CD4-positive, alpha-beta memory T cell (primary cell): ENCODE measurements at regions not wholly inside any gene's neighbourhood (a gene's known extent, or its start where the extent isn't known, plus 50 kb on each side); places are given as distances from the start of the nearest gene placed in this dataset.

Experiments used
- CTCF ChIA-PET: fragments of 350-600 bp; sonication (Branson Sonifier 250); formaldehyde crosslinking; loops from one replicate; lab custom pipeline; 2021; ENCODE audit warnings: inconsistent platforms; ENCODE audit not compliant: partially characterized antibody; lab: Charles Lee
- POLR2A ChIA-PET: fragments of 350-600 bp; sonication (Branson Sonifier 250); formaldehyde crosslinking; loops from one replicate; lab custom pipeline; 2021; ENCODE audit not compliant: partially characterized antibody; lab: Charles Lee
- DNase-seq, 5 donors: peaks; one replicate each; pipeline versions ENCODE4 v3.0.0 to v3.0.0-alpha.2; 2020 to 2022; ENCODE audit warnings: mixed read lengths in 1 of 5
- H3K27ac ChIP-seq: one replicate; pipeline ENCODE4 v1.7.0; 2013; ENCODE audit warnings: low read depth, low read length
- H3K27me3 ChIP-seq: 2 replicates; pipeline ENCODE4 v1.7.0; 2013; ENCODE audit warnings: mild to moderate bottlenecking, low read length, moderate library complexity; ENCODE audit not compliant: insufficient read depth
- H3K36me3 ChIP-seq: 2 replicates; pipeline ENCODE4 v1.7.0; 2013; ENCODE audit warnings: mild to moderate bottlenecking, low read length, moderate library complexity; ENCODE audit not compliant: insufficient read depth
- H3K4me1 ChIP-seq: 2 replicates; pipeline ENCODE4 v1.7.0; 2013; ENCODE audit warnings: mild to moderate bottlenecking, low read length, moderate library complexity; ENCODE audit not compliant: insufficient read depth
- H3K4me3 ChIP-seq, 2 donors: one replicate each; pipeline ENCODE4 v1.7.0; 2013; ENCODE audit warnings: low read length in 2 of 2, mild to moderate bottlenecking in 1 of 2
- H3K9me3 ChIP-seq, 2 donors: one replicate each; pipeline ENCODE4 v1.7.0; 2013; ENCODE audit warnings: low read length in 2 of 2, control low read depth in 1 of 2; ENCODE audit not compliant: control insufficient read depth in 1 of 2
- H3K27ac Mint-ChIP-seq, 7 donors: one replicate each; pipeline ENCODE4 v1.8.0; 2020 to 2021; ENCODE audit warnings: mixed read lengths in 7 of 7, mild to moderate bottlenecking in 6 of 7, inconsistent platforms in 3 of 7, moderate library complexity in 3 of 7
- H3K27me3 Mint-ChIP-seq, 2 donors: one replicate each; pipeline ENCODE4 v1.8.0; 2020 to 2021; ENCODE audit warnings: mixed read lengths in 2 of 2
- H3K36me3 Mint-ChIP-seq, 2 donors: one replicate each; pipeline ENCODE4 v1.8.0; 2020 to 2021; ENCODE audit warnings: mixed read lengths in 2 of 2, inconsistent platforms in 1 of 2, mild to moderate bottlenecking in 1 of 2
- H3K4me1 Mint-ChIP-seq, 4 donors: one replicate each; pipeline ENCODE4 v1.8.0; 2020 to 2021; ENCODE audit warnings: mixed read lengths in 4 of 4, mild to moderate bottlenecking in 1 of 4
- H3K4me3 Mint-ChIP-seq, 8 donors: one replicate each; pipeline ENCODE4 v1.8.0; 2020 to 2021; ENCODE audit warnings: mixed read lengths in 8 of 8, mild to moderate bottlenecking in 7 of 8, moderate library complexity in 6 of 8, inconsistent platforms in 3 of 8
- H3K9me3 Mint-ChIP-seq, 8 donors: one replicate each; pipeline ENCODE4 v1.8.0; 2020 to 2021; ENCODE audit warnings: mixed read lengths in 8 of 8, mild to moderate bottlenecking in 5 of 8, inconsistent platforms in 3 of 8, moderate library complexity in 1 of 8
- intact Hi-C: fragments of 100-400 bp; cut with micrococcal nuclease; formaldehyde crosslinking; loops from one replicate; pipeline ENCODE4 v1.15.1; 2023

- Mint-ChIP-seq H3K27me3 (no peaks in the 10 kb centered on the region), H3K9me3 (peaks cover 0 to 3% (median under 1%) of the 10 kb centered on the region in 8 donors), H3K4me1 (no peaks in the 10 kb centered on the region), H3K36me3 (no peaks in the 10 kb centered on the region), H3K27ac (no peak overlapping the region), H3K4me3 (no peak overlapping the region)
- Histone ChIP-seq H3K4me3 (no peak overlapping the region), H3K4me1 (no peaks in the 10 kb centered on the region), H3K36me3 (no peaks in the 10 kb centered on the region), H3K9me3 (no peaks in the 10 kb centered on the region), H3K27ac (no peak overlapping the region), H3K27me3 (no peaks in the 10 kb centered on the region)
- intact Hi-C loops: no loop called here
- CTCF ChIA-PET: no interaction called here
- POLR2A ChIA-PET: no interaction called here
- no peak for DNase-seq
These were observed 118.8 kb upstream of the PCDH18 start for GRCh38 chr4:137651128-137651527.

- H3K9me3 Mint-ChIP-seq: peaks cover 0 to 3% (median under 1%) of the 10 kb centered on the region in 8 donors
- CTCF ChIA-PET: no interaction called here
- H3K27me3 ChIP-seq: no peaks in the 10 kb centered on the region
- H3K36me3 ChIP-seq: no peaks in the 10 kb centered on the region
- no peak for DNase-seq
- no peaks in the 10 kb centered on the region for H3K4me1 ChIP-seq
- H3K27ac ChIP-seq: no peak overlapping the region
- no peaks in the 10 kb centered on the region for H3K27me3 Mint-ChIP-seq
- H3K27ac Mint-ChIP-seq: no peak overlapping the region
- H3K36me3 Mint-ChIP-seq: no peaks in the 10 kb centered on the region
- H3K9me3 ChIP-seq: no peaks in the 10 kb centered on the region
- H3K4me3 Mint-ChIP-seq: no peak overlapping the region
- intact Hi-C loops: no loop called here
- POLR2A ChIA-PET: no interaction called here
- H3K4me1 Mint-ChIP-seq: no peaks in the 10 kb centered on the region
- no peak overlapping the region for H3K4me3 ChIP-seq
These were observed 117.6 kb upstream of the PCDH18 start for GRCh38 chr4:137649711-137650450.

DNA sequence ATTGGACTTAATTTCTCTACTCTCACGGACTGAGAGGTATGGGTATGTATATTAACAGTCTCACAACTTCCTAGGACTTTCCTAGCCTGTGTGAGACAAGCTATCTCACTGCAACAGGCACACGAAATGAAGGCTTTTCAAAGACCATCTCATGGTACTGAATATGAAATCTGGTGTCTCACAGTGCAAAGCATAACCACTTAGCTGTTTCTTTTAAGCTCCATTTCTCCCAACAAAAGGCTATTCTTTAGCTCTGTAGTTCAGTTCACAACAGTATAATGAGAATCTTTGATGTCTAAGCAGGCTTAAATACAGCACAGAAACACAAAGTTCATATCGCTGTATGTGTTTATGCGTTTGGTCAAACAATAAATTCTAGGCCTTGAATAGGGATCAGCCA, 116.2 kb upstream of the PCDH18 start:
- no peaks in the 10 kb centered on the region for H3K4me1 ChIP-seq
- intact Hi-C loops: no loop called here
- no peaks in the 10 kb centered on the region for H3K4me1 Mint-ChIP-seq
- no peak overlapping the region for H3K27ac ChIP-seq
- no peaks in the 10 kb centered on the region for H3K36me3 Mint-ChIP-seq
- ChIA-PET CTCF (no interaction called here), POLR2A (no interaction called here)
- DNase-seq: no peak
- H3K9me3 ChIP-seq: no peaks in the 10 kb centered on the region
- H3K36me3 ChIP-seq: no peaks in the 10 kb centered on the region
- no peak overlapping the region for H3K27ac Mint-ChIP-seq
- no peak overlapping the region for H3K4me3 ChIP-seq
- H3K9me3 Mint-ChIP-seq: peaks cover 0 to 4% (median under 1%) of the 10 kb centered on the region in 8 donors
- H3K27me3 ChIP-seq: no peaks in the 10 kb centered on the region
- H3K27me3 Mint-ChIP-seq: no peaks in the 10 kb centered on the region
- H3K4me3 Mint-ChIP-seq: no peak overlapping the region

GRCh38 chr4:137647375-137647774, 115.1 kb upstream of the PCDH18 start:
- Histone ChIP-seq H3K4me3 (no peak overlapping the region), H3K36me3 (no peaks in the 10 kb centered on the region), H3K9me3 (no peaks in the 10 kb centered on the region), H3K4me1 (no peaks in the 10 kb centered on the region), H3K27ac (no peak overlapping the region), H3K27me3 (no peaks in the 10 kb centered on the region)
- Mint-ChIP-seq H3K27ac (no peak overlapping the region), H3K9me3 (peaks cover 0 to 5% (median 2%) of the 10 kb centered on the region in 8 donors), H3K4me1 (no peaks in the 10 kb centered on the region), H3K36me3 (no peaks in the 10 kb centered on the region), H3K4me3 (no peak overlapping the region), H3K27me3 (no peaks in the 10 kb centered on the region)
- DNase-seq: no peak
- CTCF ChIA-PET: no interaction called here
- POLR2A ChIA-PET: no interaction called here
- intact Hi-C loops: no loop called here

DNA sequence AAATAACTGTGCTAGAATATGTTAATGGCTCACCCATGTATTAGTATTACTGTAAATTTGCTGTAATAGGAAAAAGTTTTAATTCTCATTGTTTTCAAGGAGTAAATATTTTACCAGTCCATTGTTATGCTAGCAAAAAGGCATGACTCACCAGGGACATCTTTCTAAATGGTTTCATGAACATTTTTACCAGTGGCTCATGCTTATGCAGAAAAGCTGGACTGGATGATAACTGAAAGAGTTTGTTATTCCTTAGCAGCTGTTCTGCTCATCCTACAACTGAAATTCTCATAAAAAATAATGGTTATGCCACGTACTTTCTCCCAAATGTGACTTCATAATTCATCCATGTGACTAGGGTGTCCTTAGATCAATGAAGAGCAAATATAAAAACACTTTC, 111.9 kb upstream of the PCDH18 start:
- H3K9me3 Mint-ChIP-seq: peaks cover 0 to 6% (median 2%) of the 10 kb centered on the region in 8 donors
- intact Hi-C loops: no loop called here
- H3K27ac Mint-ChIP-seq: no peak overlapping the region
- Histone ChIP-seq H3K36me3 (no peaks in the 10 kb centered on the region), H3K4me3 (no peak overlapping the region), H3K4me1 (no peaks in the 10 kb centered on the region), H3K27ac (no peak overlapping the region), H3K27me3 (no peaks in the 10 kb centered on the region), H3K9me3 (no peaks in the 10 kb centered on the region)
- H3K36me3 Mint-ChIP-seq: no peaks in the 10 kb centered on the region
- POLR2A ChIA-PET: no interaction called here
- H3K4me3 Mint-ChIP-seq: no peak overlapping the region
- H3K27me3 Mint-ChIP-seq: no peaks in the 10 kb centered on the region
- no peak for DNase-seq
- H3K4me1 Mint-ChIP-seq: no peaks in the 10 kb centered on the region
- CTCF ChIA-PET: no interaction called here

DNA sequence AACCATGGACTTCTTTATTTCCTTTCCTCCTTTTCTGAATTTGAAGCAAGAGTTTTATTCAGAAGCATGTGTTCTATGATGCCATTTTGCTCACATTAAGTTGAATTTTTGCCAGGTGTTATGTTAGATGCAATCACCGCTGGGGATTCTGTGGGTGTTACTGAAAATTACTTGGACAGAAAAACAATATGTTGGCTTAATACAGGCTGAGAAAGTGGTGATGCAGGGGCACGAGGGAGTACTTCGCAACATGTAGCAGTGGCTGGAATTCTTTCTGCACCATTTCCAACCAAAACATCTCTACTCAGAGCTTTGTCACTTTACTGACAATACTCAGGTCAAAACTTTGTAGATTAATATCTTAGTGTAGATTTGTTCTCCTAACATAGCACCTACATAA, 109.2 kb upstream of the PCDH18 start:
- DNase-seq: no peak
- H3K36me3 Mint-ChIP-seq: no peaks in the 10 kb centered on the region
- no peaks in the 10 kb centered on the region for H3K4me1 Mint-ChIP-seq
- H3K36me3 ChIP-seq: no peaks in the 10 kb centered on the region
- intact Hi-C loops: no loop called here
- H3K9me3 Mint-ChIP-seq: peaks cover 0 to 8% (median 3%) of the 10 kb centered on the region in 8 donors
- no peaks in the 10 kb centered on the region for H3K9me3 ChIP-seq
- no peaks in the 10 kb centered on the region for H3K27me3 ChIP-seq
- H3K27ac ChIP-seq: no peak overlapping the region
- H3K4me3 Mint-ChIP-seq: no peak overlapping the region
- H3K4me3 ChIP-seq: no peak overlapping the region
- H3K4me1 ChIP-seq: no peaks in the 10 kb centered on the region
- ChIA-PET CTCF (no interaction called here), POLR2A (no interaction called here)
- H3K27ac Mint-ChIP-seq: no peak overlapping the region
- H3K27me3 Mint-ChIP-seq: no peaks in the 10 kb centered on the region

DNA sequence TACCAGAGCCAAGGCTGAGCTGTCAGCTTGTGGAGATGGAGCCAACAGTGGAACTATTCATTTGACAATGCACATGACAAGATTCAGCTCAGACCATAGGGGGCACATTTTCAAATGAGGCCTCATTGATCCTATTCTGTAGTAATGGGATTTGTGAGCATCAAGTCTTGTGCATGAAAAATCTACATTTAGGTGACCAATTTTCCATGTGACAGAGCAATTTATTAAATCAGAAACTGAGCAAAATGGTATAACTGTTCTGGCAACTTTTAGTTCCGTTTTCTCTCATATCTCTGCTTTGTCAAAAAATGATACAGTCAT, 108.5 kb upstream of the PCDH18 start:
- Mint-ChIP-seq H3K36me3 (no peaks in the 10 kb centered on the region), H3K27me3 (no peaks in the 10 kb centered on the region), H3K9me3 (peaks cover 0 to 8% (median 3%) of the 10 kb centered on the region in 8 donors), H3K27ac (no peak overlapping the region), H3K4me1 (no peaks in the 10 kb centered on the region), H3K4me3 (no peak overlapping the region)
- ChIA-PET CTCF (no interaction called here), POLR2A (no interaction called here)
- H3K36me3 ChIP-seq: no peaks in the 10 kb centered on the region
- no peak overlapping the region for H3K4me3 ChIP-seq
- H3K27me3 ChIP-seq: no peaks in the 10 kb centered on the region
- DNase-seq: no peak
- H3K9me3 ChIP-seq: no peaks in the 10 kb centered on the region
- no peak overlapping the region for H3K27ac ChIP-seq
- intact Hi-C loops: no loop called here
- no peaks in the 10 kb centered on the region for H3K4me1 ChIP-seq
